SK-N-SH (cell line): ENCODE measurements at regions not wholly inside any gene's neighbourhood (a gene's known extent, or its start where the extent isn't known, plus 50 kb on each side); places are given as distances from the start of the nearest gene placed in this dataset.

Experiments used
- CTCF ChIA-PET: fragments of 300-600, 350-600 bp; formaldehyde crosslinking; extraction: SDS; loops from one replicate; lab custom pipeline; 2021; lab: Yijun Ruan, JAX
- POLR2A ChIA-PET: fragments of 350-600 bp; sonication (Branson Sonifier 250); formaldehyde crosslinking; extraction: SDS; loops from one replicate; lab custom pipeline; 2020; ENCODE audit warnings: antibody characterized with exemption, inconsistent platforms; lab: Yijun Ruan, JAX
- DNase-seq: peaks from one replicate; pipeline ENCODE4 v3.0.0; 2012
- H2AFZ ChIP-seq: fragments of 200-600 bp; sonication (generic); 2 replicates; pipeline ENCODE4 v1.8.1; 2016; ENCODE audit warnings: antibody characterized with exemption, mild to moderate bottlenecking, low read depth
- H3F3A ChIP-seq: fragments of 200-600 bp; sonication (generic); replicated peaks from 2 replicates; pipeline ENCODE3; 2016; ENCODE audit warnings: antibody characterized with exemption, mild to moderate bottlenecking; ENCODE audit not compliant: insufficient read depth
- H3K27ac ChIP-seq, 2 experiments: fragments of 200-500 bp in 1 of 2; fragments of 200-600 bp in 1 of 2; sonication (Bioruptor generic) in 1 of 2; sonication (generic), shearing (Covaris generic) in 1 of 2; 2 replicates each; pipeline versions ENCODE4 v1.5.1 to v1.6.1; 2014 to 2016; ENCODE audit warnings: low read depth in 2 of 2, inconsistent platforms in 1 of 2, low read length in 1 of 2, mild to moderate bottlenecking in 1 of 2, mixed read lengths in 1 of 2
- H3K27me3 ChIP-seq: fragments of 200-600 bp; sonication (generic), shearing (Covaris generic); 2 replicates; pipeline ENCODE4 v1.6.1; 2016; ENCODE audit warnings: mixed run types; ENCODE audit not compliant: insufficient read depth
- H3K36me3 ChIP-seq, 2 experiments: fragments of 200-500 bp in 1 of 2; fragments of 200-600 bp in 1 of 2; sonication (Bioruptor generic) in 1 of 2; sonication (generic) in 1 of 2; replicated peaks in 1 of 2; 2 replicates each; pipeline versions ENCODE3 to v1.5.1; 2014 to 2016; ENCODE audit warnings: low read length in 1 of 2, mild to moderate bottlenecking in 1 of 2; ENCODE audit not compliant: insufficient read depth in 2 of 2, control insufficient read depth in 1 of 2
- H3K4me1 ChIP-seq, 2 experiments: fragments of 200-500 bp in 1 of 2; fragments of 200-600 bp in 1 of 2; sonication (Bioruptor generic) in 1 of 2; sonication (generic), shearing (Covaris generic) in 1 of 2; 2 replicates each; pipeline versions ENCODE4 v1.5.1 to v1.6.1; 2014 to 2016; ENCODE audit warnings: low read depth in 1 of 2, low read length in 1 of 2, mixed run types in 1 of 2; ENCODE audit not compliant: insufficient read depth in 2 of 2, control insufficient read depth in 1 of 2
- H3K4me2 ChIP-seq: fragments of 200-600 bp; sonication (generic), shearing (Covaris generic); 2 replicates; pipeline ENCODE4 v1.6.1; 2017; ENCODE audit warnings: mixed run types
- H3K4me3 ChIP-seq, 2 experiments: fragments of 200-500 bp in 1 of 2; fragments of 200-600 bp in 1 of 2; sonication (Bioruptor generic) in 1 of 2; sonication (generic), shearing (Covaris generic) in 1 of 2; 2 replicates each; pipeline versions ENCODE4 v1.5.1 to v1.8.1; 2014 to 2016; ENCODE audit warnings: low read depth in 2 of 2, inconsistent platforms in 1 of 2, low read length in 1 of 2, mild to moderate bottlenecking in 1 of 2, mixed read lengths in 1 of 2, moderate library complexity in 1 of 2
- H3K79me2 ChIP-seq: fragments of 200-600 bp; sonication (generic); 2 replicates; pipeline ENCODE4 v1.8.1; 2017; ENCODE audit warnings: mild to moderate bottlenecking; ENCODE audit not compliant: insufficient read depth
- H3K9ac ChIP-seq: fragments of 200-600 bp; sonication (generic); 2 replicates; pipeline ENCODE4 v1.6.1; 2017; ENCODE audit warnings: mixed run types
- H3K9me2 ChIP-seq: fragments of 200-600 bp; sonication (generic); 2 replicates; pipeline ENCODE4 v1.6.1; 2017; ENCODE audit warnings: mixed run types
- H3K9me3 ChIP-seq: fragments of 200-600 bp; sonication (generic); 2 replicates; pipeline ENCODE4 v1.6.1; 2017; ENCODE audit warnings: mixed run types, mild to moderate bottlenecking, moderate library complexity
- H4K20me1 ChIP-seq: fragments of 200-600 bp; sonication (generic); 2 replicates; pipeline ENCODE4 v1.6.1; 2017; ENCODE audit warnings: mild to moderate bottlenecking, mixed run types; ENCODE audit not compliant: insufficient read depth
- EP300 ChIP-seq, 2 experiments: IDR thresholded peaks; 2 replicates each; pipeline versions ENCODE4 v1.4.0 to v1.6.1; 2012; ENCODE audit warnings: borderline replicate concordance in 1 of 2, low read depth in 1 of 2, low read length in 1 of 2
- EZH2phosphoT487 ChIP-seq: fragments of 200-600 bp; sonication (generic); IDR thresholded peaks from 2 replicates; pipeline ENCODE4 v1.6.1; 2017; ENCODE audit warnings: low read depth, mixed run types, mild to moderate bottlenecking, antibody characterized with exemption, moderate library complexity, borderline replicate concordance
- GATA2 ChIP-seq: sonication (generic); formaldehyde crosslinking; IDR thresholded peaks from 2 replicates; pipeline ENCODE4 v1.5.0; 2020; ENCODE audit warnings: mild to moderate bottlenecking, missing genetic modification reagents
- JUND ChIP-seq: IDR thresholded peaks from 2 replicates; pipeline ENCODE4 v1.4.0; 2012
- MEF2A ChIP-seq: IDR thresholded peaks from 2 replicates; pipeline ENCODE4 v1.4.0; 2012; ENCODE audit warnings: low read depth, borderline replicate concordance
- MXI1 ChIP-seq: IDR thresholded peaks from 2 replicates; pipeline ENCODE4 v1.6.1; 2012; ENCODE audit warnings: mild to moderate bottlenecking, low read depth, low read length, improper control_type of control experiment
- NFIC ChIP-seq: IDR thresholded peaks from 2 replicates; pipeline ENCODE4 v1.4.0; 2012; ENCODE audit warnings: borderline replicate concordance
- POLR2AphosphoS5 ChIP-seq: IDR thresholded peaks from 2 replicates; pipeline ENCODE4 v1.6.1; 2012; ENCODE audit warnings: low read depth, low read length
- REST ChIP-seq: IDR thresholded peaks from 2 replicates; pipeline ENCODE4 v1.6.1; 2012; ENCODE audit warnings: mild to moderate bottlenecking, low read depth, low read length, moderate library complexity
- RFX5 ChIP-seq: IDR thresholded peaks from 2 replicates; pipeline ENCODE4 v1.6.1; 2012; ENCODE audit warnings: mild to moderate bottlenecking, improper control_type of control experiment, low read length
- SMC3 ChIP-seq: IDR thresholded peaks from 2 replicates; pipeline ENCODE4 v1.6.1; 2012; ENCODE audit warnings: low read depth, low read length, improper control_type of control experiment
- TCF12 ChIP-seq: IDR thresholded peaks from 2 replicates; pipeline ENCODE4 v1.4.0; 2012
- TEAD4 ChIP-seq: IDR thresholded peaks from 2 replicates; pipeline ENCODE4 v1.4.0; 2012; ENCODE audit warnings: mild to moderate bottlenecking, borderline replicate concordance; ENCODE audit not compliant: insufficient read depth
- ZBTB33 ChIP-seq: IDR thresholded peaks from 2 replicates; pipeline ENCODE4 v1.4.0; 2012; ENCODE audit warnings: low read depth, borderline replicate concordance
- WGBS: methylation state at CpG from one replicate; pipeline ENCODE4 v1.1.6; 2017; ENCODE audit warnings: low lambda C conversion rate; 5-methylcytosine and 5-hydroxymethylcytosine counted together
- TF ChIP-seq, protein P1 (sequence below): fragments of 150-350 bp; IDR thresholded peaks from 2 replicates; pipeline ENCODE4 v1.6.1; 2016; ENCODE audit warnings: mild to moderate bottlenecking, low read depth, low read length
- TF ChIP-seq, protein P2 (sequence below): fragments of 200-600 bp; sonication (generic); IDR thresholded peaks from 2 replicates; pipeline ENCODE4 v1.6.1; 2017; ENCODE audit warnings: antibody characterized with exemption, mild to moderate bottlenecking, moderate library complexity

GRCh38 chr2:190136259-190136658, 73.7 kb upstream of the MSTN start:
- H3K9ac ChIP-seq, result no peak overlapping the region
- POLR2A ChIA-PET, result no interaction called here
- H3K79me2 ChIP-seq, result no peaks in the 10 kb centered on the region
- no peak for DNase-seq
- no peak overlapping the region for H3K4me2 ChIP-seq
- no peaks in the 10 kb centered on the region for H3K36me3 ChIP-seq
- CTCF ChIA-PET, result no interaction called here
- no peaks in the 10 kb centered on the region; the same call in 1 of the 2 replicates for H3K9me2 ChIP-seq
- H2AFZ ChIP-seq, result no peak overlapping the region
- no peaks in the 10 kb centered on the region for H3F3A ChIP-seq
- 25% methylated on average over 1 of the region's 1 CpG for WGBS
- no peak overlapping the region for H3K27ac ChIP-seq
- H3K4me3 ChIP-seq, result no peak overlapping the region
- H3K27me3 ChIP-seq, result no peaks in the 10 kb centered on the region
- H4K20me1 ChIP-seq, result no peaks in the 10 kb centered on the region
- no peaks in the 10 kb centered on the region for H3K9me3 ChIP-seq
- no peaks in the 10 kb centered on the region; a peak in 1 of 4 replicates for H3K4me1 ChIP-seq
- TF ChIP-seq JUND, result no peak
- no peak for TF ChIP-seq TEAD4
- no peak for TF ChIP-seq TCF12
- TF ChIP-seq, protein P1, sequence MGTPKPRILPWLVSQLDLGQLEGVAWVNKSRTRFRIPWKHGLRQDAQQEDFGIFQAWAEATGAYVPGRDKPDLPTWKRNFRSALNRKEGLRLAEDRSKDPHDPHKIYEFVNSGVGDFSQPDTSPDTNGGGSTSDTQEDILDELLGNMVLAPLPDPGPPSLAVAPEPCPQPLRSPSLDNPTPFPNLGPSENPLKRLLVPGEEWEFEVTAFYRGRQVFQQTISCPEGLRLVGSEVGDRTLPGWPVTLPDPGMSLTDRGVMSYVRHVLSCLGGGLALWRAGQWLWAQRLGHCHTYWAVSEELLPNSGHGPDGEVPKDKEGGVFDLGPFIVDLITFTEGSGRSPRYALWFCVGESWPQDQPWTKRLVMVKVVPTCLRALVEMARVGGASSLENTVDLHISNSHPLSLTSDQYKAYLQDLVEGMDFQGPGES, result no peak
- TF ChIP-seq REST, result no peak

- Histone ChIP-seq H4K20me1 (no peaks in the 10 kb centered on the region), H2AFZ (no peak overlapping the region), H3K4me3 (no peak overlapping the region), H3K9me2 (no peaks in the 10 kb centered on the region; the same call in 1 of the 2 replicates), H3F3A (no peaks in the 10 kb centered on the region), H3K36me3 (no peaks in the 10 kb centered on the region), H3K4me1 (no peaks in the 10 kb centered on the region; a peak in 1 of 4 replicates), H3K27me3 (no peaks in the 10 kb centered on the region), H3K27ac (no peak overlapping the region), H3K79me2 (no peaks in the 10 kb centered on the region), H3K9ac (no peak overlapping the region), H3K4me2 (no peak overlapping the region), H3K9me3 (no peaks in the 10 kb centered on the region)
- DNase-seq, result no peak
- WGBS, result 87% methylated on average over 1 of the region's 1 CpG
- CTCF ChIA-PET, result no interaction called here
- POLR2A ChIA-PET, result no interaction called here
- TF ChIP-seq JUND (no peak), EP300 (IDR thresholded peaks at IDR 0.05; ENCODE audit: borderline replicate concordance in 1 of 2, low read depth in 1 of 2, low read length in 1 of 2) (no peak), EZH2phosphoT487 (no peak), MEF2A (no peak), ZBTB33 (no peak), TCF12 (no peak), GATA2 (CRISPR knock-in tag) (no peak), MXI1 (no peak), RFX5 (no peak), POLR2AphosphoS5 (no peak), NFIC (no peak), SMC3 (no peak)
- TF ChIP-seq, protein P1, result no peak
- TF ChIP-seq, protein P2, sequence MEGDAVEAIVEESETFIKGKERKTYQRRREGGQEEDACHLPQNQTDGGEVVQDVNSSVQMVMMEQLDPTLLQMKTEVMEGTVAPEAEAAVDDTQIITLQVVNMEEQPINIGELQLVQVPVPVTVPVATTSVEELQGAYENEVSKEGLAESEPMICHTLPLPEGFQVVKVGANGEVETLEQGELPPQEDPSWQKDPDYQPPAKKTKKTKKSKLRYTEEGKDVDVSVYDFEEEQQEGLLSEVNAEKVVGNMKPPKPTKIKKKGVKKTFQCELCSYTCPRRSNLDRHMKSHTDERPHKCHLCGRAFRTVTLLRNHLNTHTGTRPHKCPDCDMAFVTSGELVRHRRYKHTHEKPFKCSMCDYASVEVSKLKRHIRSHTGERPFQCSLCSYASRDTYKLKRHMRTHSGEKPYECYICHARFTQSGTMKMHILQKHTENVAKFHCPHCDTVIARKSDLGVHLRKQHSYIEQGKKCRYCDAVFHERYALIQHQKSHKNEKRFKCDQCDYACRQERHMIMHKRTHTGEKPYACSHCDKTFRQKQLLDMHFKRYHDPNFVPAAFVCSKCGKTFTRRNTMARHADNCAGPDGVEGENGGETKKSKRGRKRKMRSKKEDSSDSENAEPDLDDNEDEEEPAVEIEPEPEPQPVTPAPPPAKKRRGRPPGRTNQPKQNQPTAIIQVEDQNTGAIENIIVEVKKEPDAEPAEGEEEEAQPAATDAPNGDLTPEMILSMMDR, result no peak
These were observed 67.1 kb upstream of the MSTN start for GRCh38 chr2:190129421-190130199.
